GM18505 (cell line): ENCODE measurements at regions not wholly inside any gene's neighbourhood (a gene's known extent, or its start where the extent isn't known, plus 50 kb on each side); places are given as distances from the start of the nearest gene placed in this dataset.

Experiments
- ATAC-seq: cut with Tn5 transposase; IDR thresholded peaks from one replicate; pipeline ENCODE4 v1.9.1; 2021; ENCODE audit not compliant: unreplicated experiment
- POLR2A ChIP-seq: IDR thresholded peaks from 4 replicates; pipeline ENCODE4 v1.6.1; 2011; ENCODE audit warnings: borderline replicate concordance; ENCODE audit not compliant: insufficient read depth, insufficient read length; ENCODE audit errors: extremely low read depth

DNA sequence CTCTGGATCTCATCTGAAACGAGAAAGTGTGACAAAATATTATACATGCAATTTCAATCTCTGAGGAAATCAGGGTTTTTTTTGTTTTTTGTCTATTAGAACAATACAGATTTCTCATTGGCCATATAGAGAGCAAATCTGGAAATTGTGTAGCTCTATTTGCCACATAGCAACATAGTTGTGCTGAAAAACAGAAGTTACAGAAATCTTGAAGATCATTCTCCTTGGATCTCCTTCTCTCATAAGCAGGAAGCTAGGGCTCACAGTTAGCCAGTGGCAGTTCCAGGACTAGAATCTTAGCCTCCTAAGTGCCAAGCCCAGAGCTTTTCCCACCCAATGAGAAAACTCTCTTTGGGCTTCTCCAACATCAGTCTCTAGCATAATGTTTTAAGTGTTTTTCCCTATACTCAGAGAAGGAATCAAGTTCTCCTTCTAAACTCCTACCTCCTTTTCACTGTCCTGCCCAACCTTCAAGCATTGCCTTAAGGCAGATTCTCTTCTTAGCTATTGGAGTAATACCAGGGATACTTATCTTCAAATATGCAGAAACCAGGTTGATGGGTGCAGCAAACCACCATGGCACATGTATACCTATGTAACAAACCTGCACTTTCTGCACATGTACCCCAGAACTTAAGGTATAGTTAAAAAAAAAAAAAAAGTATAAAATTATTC, 211.6 kb downstream of the ALDH8A1 start:
- TF ChIP-seq POLR2A: no peak
- no peak for ATAC-seq

GRCh38 chr6:134735461-134735860, 214.4 kb downstream of the ALDH8A1 start:
- no peak for ATAC-seq
- TF ChIP-seq POLR2A: no peak

DNA sequence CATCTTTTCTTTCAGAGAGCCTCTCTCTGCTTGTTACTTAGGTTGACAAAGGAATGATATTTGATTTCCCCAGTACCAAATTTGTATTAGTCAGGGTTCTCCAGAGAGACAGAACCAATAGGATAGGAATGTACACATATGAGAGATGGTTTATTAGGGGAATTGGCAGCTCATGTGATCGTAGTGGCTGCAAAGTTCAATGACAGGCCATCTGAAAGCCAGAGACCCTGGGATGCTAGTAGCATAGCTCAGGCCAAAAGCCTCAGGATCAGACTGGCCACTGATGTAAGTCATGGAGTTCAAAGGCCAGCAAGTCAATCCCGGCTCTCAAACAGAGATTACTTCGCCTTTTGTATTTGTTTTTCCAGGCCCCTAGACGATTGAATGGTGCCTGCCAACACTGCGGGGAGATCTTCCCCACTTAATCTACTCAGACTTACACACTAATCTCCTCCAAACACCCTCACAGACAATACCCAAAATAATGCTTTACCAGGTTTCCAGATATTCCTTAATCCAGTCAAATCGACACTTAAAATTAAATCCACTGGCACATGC, 215.5 kb downstream of the ALDH8A1 start:
- ATAC-seq: no peak
- TF ChIP-seq POLR2A: no peak

- ATAC-seq: no peak
These were observed 216.1 kb downstream of the ALDH8A1 start for GRCh38 chr6:134733801-134734200.

DNA sequence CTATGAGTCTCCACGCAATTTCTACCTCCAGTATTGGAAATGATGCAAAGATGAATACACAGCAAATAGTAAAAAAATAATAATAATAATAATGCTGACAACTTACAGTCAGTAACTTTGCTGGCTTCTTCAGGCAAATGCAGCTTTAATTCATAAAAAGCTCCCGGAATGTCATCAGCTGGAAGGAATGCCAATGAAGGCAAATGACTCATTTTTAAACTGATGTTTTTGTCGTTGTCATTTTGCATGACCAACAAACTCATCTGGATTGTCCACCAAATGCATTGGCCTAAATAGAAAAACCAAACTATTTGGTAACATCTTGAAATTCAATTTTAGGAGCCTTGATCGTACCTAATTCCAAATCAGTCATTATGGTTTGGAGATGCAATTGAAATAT, 217.1 kb downstream of the ALDH8A1 start:
- no peak for ATAC-seq
- no peak for TF ChIP-seq POLR2A

More at GRCh38 chr6:134733801-134734200, 216.1 kb downstream of the ALDH8A1 start:
- no peak for TF ChIP-seq POLR2A

- no peak for TF ChIP-seq POLR2A
- no peak for ATAC-seq
These were observed 218.3 kb downstream of the ALDH8A1 start for GRCh38 chr6:134731615-134732014.

- ATAC-seq: no peak
- no peak for TF ChIP-seq POLR2A
These were observed 219.9 kb downstream of the ALDH8A1 start for GRCh38 chr6:134730013-134730412.

- TF ChIP-seq POLR2A: no peak
- no peak for ATAC-seq
These were observed 220.3 kb downstream of the ALDH8A1 start for GRCh38 chr6:134729561-134729960.

- ATAC-seq: no peak
- no peak for TF ChIP-seq POLR2A
These were observed 222.8 kb downstream of the ALDH8A1 start for GRCh38 chr6:134727081-134727480.

- TF ChIP-seq POLR2A: no peak
- ATAC-seq: no peak
These were observed 224.3 kb downstream of the ALDH8A1 start for GRCh38 chr6:134725590-134725989.

DNA sequence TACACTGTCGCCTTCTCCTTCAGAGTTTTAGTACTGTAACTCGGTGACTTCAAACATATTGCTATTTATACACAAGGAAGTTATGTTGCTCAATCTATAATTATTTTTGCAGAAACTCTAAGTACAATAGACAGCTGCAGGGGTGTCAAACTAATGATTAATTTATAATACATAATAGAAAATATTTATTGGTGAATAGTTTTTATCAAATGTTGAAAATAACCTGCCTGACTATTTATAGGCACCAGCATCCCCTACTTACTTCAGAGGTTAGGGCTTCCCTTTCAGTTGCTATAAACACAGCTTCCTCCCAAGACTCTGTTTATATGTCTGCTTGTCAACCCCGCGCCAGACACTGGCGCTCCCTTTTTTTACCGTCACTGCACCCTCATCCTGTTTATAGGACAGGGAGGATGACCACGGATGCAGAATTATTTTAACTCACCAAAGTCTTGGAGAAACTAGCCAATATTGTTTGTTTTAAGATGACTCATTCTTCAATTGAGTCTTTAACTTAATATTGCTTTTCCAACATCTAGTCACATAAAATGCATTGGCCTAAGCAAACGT, 225.0 kb downstream of the ALDH8A1 start:
- TF ChIP-seq POLR2A: no peak
- ATAC-seq: no peak

GRCh38 chr6:134723081-134723871, 226.6 kb downstream of the ALDH8A1 start:
- no peak for TF ChIP-seq POLR2A
- no peak for ATAC-seq

GRCh38 chr6:134722200-134722870, 227.6 kb downstream of the ALDH8A1 start:
- ATAC-seq: no peak
- TF ChIP-seq POLR2A: no peak
